HEK293T (cell line): ENCODE measurements at regions not wholly inside any gene's neighbourhood (a gene's known extent, or its start where the extent isn't known, plus 50 kb on each side); places are given as distances from the start of the nearest gene placed in this dataset.

ENCODE experiments used
- ARNT ChIP-seq: fragments of 450-650 bp; IDR thresholded peaks from 2 replicates; pipeline ENCODE4 v1.6.1; 2017; ENCODE audit warnings: mild to moderate bottlenecking
- CTBP1 ChIP-seq: fragments of 450-650 bp; IDR thresholded peaks from 2 replicates; pipeline ENCODE4 v1.6.1; 2016; ENCODE audit warnings: borderline replicate concordance
- ELF4 ChIP-seq: fragments of 450-650 bp; IDR thresholded peaks from 2 replicates; pipeline ENCODE4 v1.6.1; 2017; ENCODE audit warnings: antibody characterized with exemption
- FOXA1 ChIP-seq: fragments of 450-650 bp; IDR thresholded peaks from 2 replicates; pipeline ENCODE4 v1.6.1; 2016; ENCODE audit warnings: mild to moderate bottlenecking
- FOXK2 ChIP-seq: fragments of 450-650 bp; IDR thresholded peaks from 2 replicates; pipeline ENCODE4 v1.6.1; 2016; ENCODE audit warnings: mild to moderate bottlenecking
- FOXM1 ChIP-seq: fragments of 450-650 bp; IDR thresholded peaks from 2 replicates; pipeline ENCODE4 v1.6.1; 2017; ENCODE audit warnings: mild to moderate bottlenecking, borderline replicate concordance
- HDGF ChIP-seq: fragments of 450-650 bp; IDR thresholded peaks from 2 replicates; pipeline ENCODE4 v1.6.1; 2017; ENCODE audit warnings: antibody characterized with exemption, borderline replicate concordance
- L3MBTL2 ChIP-seq: fragments of 450-650 bp; conservative IDR thresholded peaks from 2 replicates; pipeline ENCODE4 v1.6.1; 2016; ENCODE audit warnings: mild to moderate bottlenecking
- NFRKB ChIP-seq: fragments of 450-650 bp; IDR thresholded peaks from 2 replicates; pipeline ENCODE4 v1.6.1; 2016; ENCODE audit warnings: mild to moderate bottlenecking, moderate library complexity
- SP1 ChIP-seq: fragments of 450-650 bp; IDR thresholded peaks from 2 replicates; pipeline ENCODE4 v1.6.1; 2017
- SUZ12 ChIP-seq: fragments of 450-650 bp; IDR thresholded peaks from 2 replicates; pipeline ENCODE4 v1.6.1; 2016; ENCODE audit warnings: mild to moderate bottlenecking
- TARDBP ChIP-seq: fragments of 450-650 bp; IDR thresholded peaks from 2 replicates; pipeline ENCODE4 v1.6.1; 2016

DNA sequence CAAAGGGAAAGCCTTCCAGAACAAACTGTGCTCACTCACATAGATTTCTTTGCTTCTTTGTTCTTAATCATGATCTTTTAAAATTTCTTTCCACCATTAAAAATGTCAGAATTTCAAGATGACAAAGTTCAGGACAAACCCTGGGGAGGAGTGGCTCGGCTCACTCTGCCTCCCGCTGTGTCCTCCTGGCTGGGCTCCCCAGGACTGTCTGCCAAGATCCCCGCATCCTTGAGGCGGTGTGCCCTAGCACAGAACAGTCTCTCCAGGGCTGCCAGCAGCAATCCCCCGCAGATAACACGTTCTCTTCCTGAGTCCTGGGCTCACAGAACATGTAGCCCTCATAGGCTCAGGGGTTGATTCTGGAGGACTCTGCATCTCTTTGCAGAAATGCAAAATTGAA is 98.4 kb upstream of the KCNG1 start:
- no peak for TF ChIP-seq ELF4
- TF ChIP-seq FOXM1 = no peak
- TF ChIP-seq HDGF = no peak
- TF ChIP-seq FOXA1 = no peak
- TF ChIP-seq CTBP1 = no peak
- no peak for TF ChIP-seq L3MBTL2
- TF ChIP-seq SP1 = no peak
- TF ChIP-seq TARDBP = no peak
- TF ChIP-seq NFRKB = no peak
- TF ChIP-seq SUZ12 = no peak
- no peak for TF ChIP-seq ARNT
- TF ChIP-seq FOXK2 = no peak
